ENCODE measurements at regions not wholly inside any gene's neighbourhood (a gene's known extent, or its start where the extent isn't known, plus 50 kb on each side); places are given as distances from the start of the nearest gene placed in this dataset.

DNA sequence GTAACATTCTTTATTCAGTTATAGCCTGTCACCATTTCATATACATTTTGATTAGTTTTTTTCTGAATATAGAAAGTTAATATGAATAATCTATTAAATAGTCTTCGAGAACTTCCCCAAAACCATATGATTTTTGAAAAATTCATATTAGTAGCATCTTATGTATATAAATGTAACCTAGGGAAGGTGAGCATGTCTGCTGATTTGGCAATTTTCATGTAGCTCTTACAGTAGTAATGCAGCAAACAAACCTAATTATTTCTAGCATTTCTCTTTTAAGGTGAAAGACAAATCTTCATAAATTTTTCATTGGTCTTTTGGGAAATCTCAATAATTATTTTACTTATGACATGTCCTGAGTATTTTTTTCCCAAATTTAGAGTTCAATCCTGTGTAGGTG, 939.0 kb downstream of the TBC1D32 start:
- H3K9me3 ChIP-seq (ENCODE audit: low read depth, low read length, poor library complexity, severe bottlenecking) = no peaks in the 10 kb centered on the region
- H3K4me1 ChIP-seq (ENCODE audit: insufficient read depth, low read length, poor library complexity, severe bottlenecking) = no peaks in the 10 kb centered on the region
- CTCF ChIA-PET = no interaction called here
- POLR2A ChIA-PET (ENCODE audit: low non-redundant PET) = no interaction called here
- no peak for TF ChIP-seq EZH2 (IDR thresholded peaks at IDR 0.05; ENCODE audit: borderline replicate concordance, low read depth, low read length, poor library complexity, severe bottlenecking)
- TF ChIP-seq, protein P1, sequence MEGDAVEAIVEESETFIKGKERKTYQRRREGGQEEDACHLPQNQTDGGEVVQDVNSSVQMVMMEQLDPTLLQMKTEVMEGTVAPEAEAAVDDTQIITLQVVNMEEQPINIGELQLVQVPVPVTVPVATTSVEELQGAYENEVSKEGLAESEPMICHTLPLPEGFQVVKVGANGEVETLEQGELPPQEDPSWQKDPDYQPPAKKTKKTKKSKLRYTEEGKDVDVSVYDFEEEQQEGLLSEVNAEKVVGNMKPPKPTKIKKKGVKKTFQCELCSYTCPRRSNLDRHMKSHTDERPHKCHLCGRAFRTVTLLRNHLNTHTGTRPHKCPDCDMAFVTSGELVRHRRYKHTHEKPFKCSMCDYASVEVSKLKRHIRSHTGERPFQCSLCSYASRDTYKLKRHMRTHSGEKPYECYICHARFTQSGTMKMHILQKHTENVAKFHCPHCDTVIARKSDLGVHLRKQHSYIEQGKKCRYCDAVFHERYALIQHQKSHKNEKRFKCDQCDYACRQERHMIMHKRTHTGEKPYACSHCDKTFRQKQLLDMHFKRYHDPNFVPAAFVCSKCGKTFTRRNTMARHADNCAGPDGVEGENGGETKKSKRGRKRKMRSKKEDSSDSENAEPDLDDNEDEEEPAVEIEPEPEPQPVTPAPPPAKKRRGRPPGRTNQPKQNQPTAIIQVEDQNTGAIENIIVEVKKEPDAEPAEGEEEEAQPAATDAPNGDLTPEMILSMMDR (conservative IDR thresholded peaks at IDR 0.05; ENCODE audit: low read depth, low read length) = no peak
- intact Hi-C loops (cut with micrococcal nuclease; ENCODE audit: unreplicated experiment) = no loop called here
- H3K27ac ChIP-seq (ENCODE audit: low read depth, low read length, poor library complexity, severe bottlenecking) = no peak overlapping the region
- no peaks in the 10 kb centered on the region for H3K27me3 ChIP-seq (replicated peaks; ENCODE audit: insufficient read depth, low read depth, low read length, poor library complexity)
- DNase-seq (ENCODE audit: low spot score) = no peak
- no peak overlapping the region for H3K4me3 ChIP-seq (ENCODE audit: low read depth, low read length, poor library complexity, severe bottlenecking)
- H3K36me3 ChIP-seq (ENCODE audit: insufficient read depth, low read length, poor library complexity, severe bottlenecking) = no peaks in the 10 kb centered on the region
- no TSS peak for BruUV-seq (replicated peaks)

DNA sequence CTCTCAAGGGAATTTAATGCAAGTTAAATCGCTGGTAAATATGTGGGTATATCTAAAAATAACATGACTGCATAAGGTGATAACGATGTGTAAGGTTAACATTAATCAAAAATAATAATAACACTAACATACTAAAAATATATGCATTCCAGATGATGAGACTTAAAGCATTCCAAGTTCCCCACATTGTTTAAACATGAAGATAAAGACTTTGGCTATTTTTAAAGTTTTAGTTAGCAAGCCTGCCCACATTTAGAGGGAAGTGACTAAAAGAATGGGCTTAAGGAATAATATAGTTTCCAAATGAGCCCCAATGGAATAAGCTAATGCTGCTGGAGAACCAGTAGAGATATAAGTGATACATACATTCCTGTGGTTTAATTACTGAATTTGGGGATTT, 941.3 kb downstream of the TBC1D32 start:
- POLR2A ChIA-PET (ENCODE audit: low non-redundant PET) = no interaction called here
- intact Hi-C loops (cut with micrococcal nuclease; ENCODE audit: unreplicated experiment) = no loop called here
- Histone ChIP-seq H3K36me3 (ENCODE audit: insufficient read depth, low read length, poor library complexity, severe bottlenecking) (no peaks in the 10 kb centered on the region), H3K9me3 (ENCODE audit: low read depth, low read length, poor library complexity, severe bottlenecking) (no peaks in the 10 kb centered on the region), H3K4me3 (ENCODE audit: low read depth, low read length, poor library complexity, severe bottlenecking) (no peak overlapping the region), H3K27ac (ENCODE audit: low read depth, low read length, poor library complexity, severe bottlenecking) (no peak overlapping the region), H3K27me3 (replicated peaks; ENCODE audit: insufficient read depth, low read depth, low read length, poor library complexity) (no peaks in the 10 kb centered on the region), H3K4me1 (ENCODE audit: insufficient read depth, low read length, poor library complexity, severe bottlenecking) (no peaks in the 10 kb centered on the region)
- TF ChIP-seq EZH2 (IDR thresholded peaks at IDR 0.05; ENCODE audit: borderline replicate concordance, low read depth, low read length, poor library complexity, severe bottlenecking) = no peak
- TF ChIP-seq, protein P1 (conservative IDR thresholded peaks at IDR 0.05; ENCODE audit: low read depth, low read length) = no peak
- no TSS peak for BruUV-seq (replicated peaks)
- DNase-seq (ENCODE audit: low spot score) = no peak
- CTCF ChIA-PET = no interaction called here

DNA sequence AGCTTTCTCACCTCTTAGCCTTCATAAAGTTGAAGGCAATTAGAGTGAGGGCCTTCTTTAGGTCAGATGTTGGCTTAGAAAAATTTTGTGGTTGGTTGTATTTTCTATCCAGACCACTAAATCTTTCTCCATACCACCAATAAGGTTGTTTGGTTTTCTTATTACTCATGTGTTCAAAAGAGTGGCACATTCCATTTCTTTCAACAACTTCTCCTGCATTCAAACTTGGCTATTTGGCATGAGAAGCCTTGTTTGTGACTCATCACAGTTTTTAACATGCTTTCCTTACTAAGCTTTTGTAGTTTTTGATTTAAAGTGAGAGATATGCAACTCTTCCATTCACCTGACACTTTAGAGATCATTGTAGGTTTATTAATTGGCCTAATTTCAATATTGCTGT, 949.6 kb downstream of the TBC1D32 start:
- intact Hi-C loops (cut with micrococcal nuclease; ENCODE audit: unreplicated experiment) = no loop called here
- BruUV-seq (replicated peaks) = no TSS peak
- Histone ChIP-seq H3K4me1 (ENCODE audit: insufficient read depth, low read length, poor library complexity, severe bottlenecking) (no peaks in the 10 kb centered on the region), H3K9me3 (ENCODE audit: low read depth, low read length, poor library complexity, severe bottlenecking) (no peaks in the 10 kb centered on the region), H3K27ac (ENCODE audit: low read depth, low read length, poor library complexity, severe bottlenecking) (no peak overlapping the region), H3K4me3 (ENCODE audit: low read depth, low read length, poor library complexity, severe bottlenecking) (no peak overlapping the region), H3K27me3 (replicated peaks; ENCODE audit: insufficient read depth, low read depth, low read length, poor library complexity) (no peaks in the 10 kb centered on the region), H3K36me3 (ENCODE audit: insufficient read depth, low read length, poor library complexity, severe bottlenecking) (no peaks in the 10 kb centered on the region)
- ChIA-PET POLR2A (ENCODE audit: low non-redundant PET) (no interaction called here), CTCF (no interaction called here)
- TF ChIP-seq EZH2 (IDR thresholded peaks at IDR 0.05; ENCODE audit: borderline replicate concordance, low read depth, low read length, poor library complexity, severe bottlenecking) = no peak
- TF ChIP-seq, protein P1 (conservative IDR thresholded peaks at IDR 0.05; ENCODE audit: low read depth, low read length) = no peak
- no peak for DNase-seq (ENCODE audit: low spot score)
